NAMALWA (cell line): ENCODE measurements at regions not wholly inside any gene's neighbourhood (a gene's known extent, or its start where the extent isn't known, plus 50 kb on each side); places are given as distances from the start of the nearest gene placed in this dataset.

Experiments
- DNase-seq: peaks from one replicate; pipeline ENCODE4 v3.0.0-alpha.2; 2015; ENCODE audit warnings: low spot score

GRCh38 chr13:40220299-40220935, 446.0 kb downstream of the FOXO1 start:
- no peak for DNase-seq

- DNase-seq, result no peak
Observed at GRCh38 chr13:40221131-40221459, 445.3 kb downstream of the FOXO1 start.

GRCh38 chr13:40221460-40222201, 444.8 kb downstream of the FOXO1 start:
- DNase-seq, result no peak

- DNase-seq, result no peak
Observed at GRCh38 chr13:40223585-40223984, 442.9 kb downstream of the FOXO1 start.

GRCh38 chr13:40228496-40228895, 437.9 kb downstream of the FOXO1 start:
- DNase-seq, result no peak

GRCh38 chr13:40228990-40229389, 437.5 kb downstream of the FOXO1 start:
- no peak for DNase-seq

GRCh38 chr13:40230833-40231266, 435.6 kb downstream of the FOXO1 start:
- no peak for DNase-seq

- no peak for DNase-seq
Observed at GRCh38 chr13:40231311-40231710, 435.1 kb downstream of the FOXO1 start.

GRCh38 chr13:40231751-40232150, 434.7 kb downstream of the FOXO1 start:
- no peak for DNase-seq

GRCh38 chr13:40232311-40233040, 434.0 kb downstream of the FOXO1 start:
- no peak for DNase-seq

- no peak for DNase-seq
Observed at GRCh38 chr13:40233731-40234195, 432.7 kb downstream of the FOXO1 start.

- no peak for DNase-seq
Observed at GRCh38 chr13:40235160-40235796, 431.2 kb downstream of the FOXO1 start.

GRCh38 chr13:40236566-40237168, 429.8 kb downstream of the FOXO1 start:
- DNase-seq, result no peak

- no peak for DNase-seq
Observed at GRCh38 chr13:40238761-40239160, 427.7 kb downstream of the FOXO1 start.

GRCh38 chr13:40240293-40240692, 426.1 kb downstream of the FOXO1 start:
- DNase-seq, result no peak

- no peak for DNase-seq
Observed at GRCh38 chr13:40241125-40241798, 425.2 kb downstream of the FOXO1 start.

- no peak for DNase-seq
Observed at GRCh38 chr13:40243047-40243446, 423.4 kb downstream of the FOXO1 start.

GRCh38 chr13:40243982-40244381, 422.5 kb downstream of the FOXO1 start:
- DNase-seq, result no peak

- no peak for DNase-seq
Observed at GRCh38 chr13:40245567-40245966, 420.9 kb downstream of the FOXO1 start.

- no peak for DNase-seq
Observed at GRCh38 chr13:40247845-40248244, 418.6 kb downstream of the FOXO1 start.

GRCh38 chr13:40251343-40252032, 415.0 kb downstream of the FOXO1 start:
- DNase-seq, result peak; percentile 2
